ENCODE measurements at regions not wholly inside any gene's neighbourhood (a gene's known extent, or its start where the extent isn't known, plus 50 kb on each side); places are given as distances from the start of the nearest gene placed in this dataset.

- TF ChIP-seq CTCF (conservative IDR thresholded peaks at IDR 0.05; ENCODE audit: low read depth, low read length) (no peak), EZH2 (IDR thresholded peaks at IDR 0.05; ENCODE audit: low read length, unreplicated experiment) (no peak), EZH2phosphoT487 (IDR thresholded peaks at IDR 0.05; ENCODE audit: borderline replicate concordance, low read length) (no peak)
Observed at GRCh38 chr6:137795501-137795900, 71.6 kb upstream of the TNFAIP3 start.

Data from PC-3 (cell line).